Glomerular visceral epithelial cell (primary cell): ENCODE measurements at regions not wholly inside any gene's neighbourhood (a gene's known extent, or its start where the extent isn't known, plus 50 kb on each side); places are given as distances from the start of the nearest gene placed in this dataset.
A peak's percentile ranks its signal among the peaks of the same experiment; 100 is the strongest.

ENCODE experiments used
- DNase-seq: peaks from one replicate; pipeline ENCODE4 v3.0.0-alpha.2; 2016; ENCODE audit errors: extremely low spot score

- no peak for DNase-seq
These were observed 304.4 kb downstream of the SOX9 start for GRCh38 chr17:72425133-72425793.

GRCh38 chr17:72425794-72426168 is 305.0 kb downstream of the SOX9 start:
- peak; percentile 42 for DNase-seq

- no peak for DNase-seq
These were observed 305.5 kb downstream of the SOX9 start for GRCh38 chr17:72426321-72426720.

- no peak for DNase-seq
These were observed 306.3 kb downstream of the SOX9 start for GRCh38 chr17:72426948-72427760.

GRCh38 chr17:72427761-72428109 is 306.9 kb downstream of the SOX9 start:
- DNase-seq, result no peak

- DNase-seq, result no peak
These were observed 308.3 kb downstream of the SOX9 start for GRCh38 chr17:72429066-72429638.

- no peak for DNase-seq
These were observed 310.0 kb downstream of the SOX9 start for GRCh38 chr17:72430611-72431432.

- DNase-seq, result no peak
These were observed 311.4 kb downstream of the SOX9 start for GRCh38 chr17:72432143-72432621.

- DNase-seq, result no peak
These were observed 312.1 kb downstream of the SOX9 start for GRCh38 chr17:72432881-72433280.

GRCh38 chr17:72433797-72434196 is 313.0 kb downstream of the SOX9 start:
- DNase-seq, result no peak

GRCh38 chr17:72434581-72434980 is 313.8 kb downstream of the SOX9 start:
- DNase-seq, result no peak

GRCh38 chr17:72434991-72435618 is 314.3 kb downstream of the SOX9 start:
- DNase-seq, result no peak

GRCh38 chr17:72438783-72439182 is 318.0 kb downstream of the SOX9 start:
- DNase-seq, result no peak

GRCh38 chr17:72439893-72440502 is 319.2 kb downstream of the SOX9 start:
- DNase-seq, result no peak

- DNase-seq, result no peak
These were observed 320.1 kb downstream of the SOX9 start for GRCh38 chr17:72440961-72441360.

- DNase-seq, result no peak
These were observed 321.1 kb downstream of the SOX9 start for GRCh38 chr17:72441909-72442308.

GRCh38 chr17:72444517-72445054 is 323.8 kb downstream of the SOX9 start:
- no peak for DNase-seq

GRCh38 chr17:72445055-72445991 is 324.5 kb downstream of the SOX9 start:
- no peak for DNase-seq

- no peak for DNase-seq
These were observed 325.3 kb downstream of the SOX9 start for GRCh38 chr17:72446118-72446517.
